GM12865 (cell line): ENCODE measurements at regions not wholly inside any gene's neighbourhood (a gene's known extent, or its start where the extent isn't known, plus 50 kb on each side); places are given as distances from the start of the nearest gene placed in this dataset.
A peak's percentile ranks its signal among the peaks of the same experiment; 100 is the strongest.

Source experiments
- DNase-seq: peaks from one replicate; pipeline ENCODE4 v3.0.0; 2010; ENCODE audit warnings: low read depth
- H3K4me3 ChIP-seq: 2 replicates; pipeline ENCODE4 v1.5.1; 2011; ENCODE audit warnings: mild to moderate bottlenecking, low read depth, low read length, control low read depth
- CTCF ChIP-seq: IDR thresholded peaks from 2 replicates; pipeline ENCODE4 v1.5.1; 2011; ENCODE audit warnings: low read length, control low read depth, low read depth, inconsistent platforms; ENCODE audit not compliant: insufficient read depth; ENCODE audit errors: missing control alignments

- H3K4me3 ChIP-seq = no peak overlapping the region
- DNase-seq = peak; percentile 33
- no peak for TF ChIP-seq CTCF
Measured at GRCh38 chr4:36761607-36762006, 480.2 kb downstream of the DTHD1 start.

- no peak for TF ChIP-seq CTCF
- H3K4me3 ChIP-seq = no peak overlapping the region
- no peak for DNase-seq
Measured at GRCh38 chr4:36763814-36764213, 480.7 kb upstream of the NWD2 start.

GRCh38 chr4:36767596-36767995, 476.9 kb upstream of the NWD2 start:
- TF ChIP-seq CTCF = no peak
- H3K4me3 ChIP-seq = no peak overlapping the region
- DNase-seq = no peak

- no peak for TF ChIP-seq CTCF
- peak; percentile 26 for DNase-seq
- H3K4me3 ChIP-seq = no peak overlapping the region
Measured at GRCh38 chr4:36771411-36772153, 473.0 kb upstream of the NWD2 start.

- TF ChIP-seq CTCF = no peak
- H3K4me3 ChIP-seq = no peak overlapping the region
- DNase-seq = no peak
Measured at GRCh38 chr4:36772154-36772516, 472.4 kb upstream of the NWD2 start.

- DNase-seq = peak; percentile 35
- H3K4me3 ChIP-seq = no peak overlapping the region
- TF ChIP-seq CTCF = no peak
Measured at GRCh38 chr4:36773467-36773866, 471.1 kb upstream of the NWD2 start.

GRCh38 chr4:36775544-36775943, 469.0 kb upstream of the NWD2 start:
- H3K4me3 ChIP-seq = no peak overlapping the region
- DNase-seq = no peak
- no peak for TF ChIP-seq CTCF
